Astrocyte (in vitro differentiated cells and primary cell): ENCODE measurements at regions not wholly inside any gene's neighbourhood (a gene's known extent, or its start where the extent isn't known, plus 50 kb on each side); places are given as distances from the start of the nearest gene placed in this dataset.

Source experiments
- DNase-seq: peaks from one replicate; pipeline ENCODE4 v3.0.0-alpha.2; 2010; ENCODE audit warnings: low read depth
- FAIRE-seq: peaks from 2 replicates; lab custom pipeline; 2011; peaks lifted over from hg19 to GRCh38; lab: Jason Lieb, UNC
- H2AFZ ChIP-seq: 2 replicates; pipeline ENCODE4 v1.6.0; 2012; ENCODE audit warnings: low read depth, low read length, inconsistent platforms
- H3K27ac ChIP-seq: 2 replicates; pipeline ENCODE4 v1.5.1; 2011; ENCODE audit warnings: low read depth, low read length, inconsistent platforms
- H3K27me3 ChIP-seq: 2 replicates; pipeline ENCODE4 v1.6.0; 2011; ENCODE audit warnings: low read length, inconsistent platforms; ENCODE audit not compliant: insufficient read depth
- H3K36me3 ChIP-seq: 2 replicates; pipeline ENCODE4 v1.5.1; 2011; ENCODE audit warnings: low read length, inconsistent platforms; ENCODE audit not compliant: insufficient read depth
- H3K4me1 ChIP-seq: 2 replicates; pipeline ENCODE4 v1.5.1; 2011; ENCODE audit warnings: low read length, inconsistent platforms; ENCODE audit not compliant: insufficient read depth
- H3K4me2 ChIP-seq: 2 replicates; pipeline ENCODE4 v1.6.0; 2012; ENCODE audit warnings: low read length, inconsistent platforms
- H3K4me3 ChIP-seq: 2 replicates; pipeline ENCODE4 v1.5.1; 2011; ENCODE audit warnings: low read depth, mild to moderate bottlenecking, low read length, inconsistent platforms; ENCODE audit not compliant: insufficient read depth
- H3K79me2 ChIP-seq: 2 replicates; pipeline ENCODE4 v1.6.0; 2012; ENCODE audit warnings: mild to moderate bottlenecking, low read length, inconsistent platforms; ENCODE audit not compliant: insufficient read depth
- H3K9ac ChIP-seq: 2 replicates; pipeline ENCODE4 v1.6.0; 2012; ENCODE audit warnings: mild to moderate bottlenecking, low read length, inconsistent platforms
- H3K9me3 ChIP-seq: 2 replicates; pipeline ENCODE4 v1.5.1; 2012; ENCODE audit warnings: low read depth, mild to moderate bottlenecking, low read length, inconsistent platforms; ENCODE audit not compliant: insufficient read depth
- H4K20me1 ChIP-seq: 2 replicates; pipeline ENCODE4 v1.6.0; 2012; ENCODE audit warnings: low read length, inconsistent platforms; ENCODE audit not compliant: insufficient read depth
- H3K27ac Mint-ChIP-seq: one replicate; pipeline ENCODE4 v1.8.0; 2021; ENCODE audit warnings: mild to moderate bottlenecking, mixed read lengths; ENCODE audit not compliant: unreplicated experiment
- H3K27me3 Mint-ChIP-seq: one replicate; pipeline ENCODE4 v1.8.0; 2021; ENCODE audit warnings: low read depth, mixed read lengths; ENCODE audit not compliant: unreplicated experiment
- H3K36me3 Mint-ChIP-seq: one replicate; pipeline ENCODE4 v1.8.0; 2021; ENCODE audit warnings: low read depth, mixed read lengths; ENCODE audit not compliant: unreplicated experiment
- H3K4me1 Mint-ChIP-seq: one replicate; pipeline ENCODE4 v1.8.0; 2021; ENCODE audit warnings: low read depth, mixed read lengths; ENCODE audit not compliant: unreplicated experiment
- H3K4me3 Mint-ChIP-seq: one replicate; pipeline ENCODE4 v1.8.0; 2021; ENCODE audit warnings: mild to moderate bottlenecking, moderate library complexity, mixed read lengths; ENCODE audit not compliant: unreplicated experiment
- H3K9me3 Mint-ChIP-seq: one replicate; pipeline ENCODE4 v1.8.0; 2021; ENCODE audit warnings: mild to moderate bottlenecking, mixed read lengths; ENCODE audit not compliant: unreplicated experiment
- CTCF ChIP-seq: IDR thresholded peaks from 2 replicates; pipeline ENCODE4 v1.5.1; 2011; ENCODE audit warnings: low read depth, mild to moderate bottlenecking, inconsistent platforms, low read length, moderate library complexity; ENCODE audit not compliant: insufficient read depth
- EZH2 ChIP-seq: IDR thresholded peaks from 2 replicates; pipeline ENCODE4 v1.6.1; 2012; ENCODE audit warnings: mild to moderate bottlenecking, low read length, inconsistent platforms; ENCODE audit not compliant: insufficient read depth

GRCh38 chr6:6436366-6436765 is 115.9 kb upstream of the F13A1 start:
- FAIRE-seq (no peak), DNase-seq (no peak)
- H2AFZ ChIP-seq = no peak overlapping the region
- Mint-ChIP-seq H3K36me3 (no peaks in the 10 kb centered on the region), H3K27ac (no peak overlapping the region), H3K4me3 (no peak overlapping the region), H3K4me1 (peaks cover 10% of the 10 kb centered on the region), H3K27me3 (no peaks in the 10 kb centered on the region), H3K9me3 (no peaks in the 10 kb centered on the region)
- H3K9ac ChIP-seq = no peak overlapping the region
- no peaks in the 10 kb centered on the region for H3K27me3 ChIP-seq
- H3K4me2 ChIP-seq = no peak overlapping the region
- no peak overlapping the region for H3K4me3 ChIP-seq
- no peaks in the 10 kb centered on the region for H4K20me1 ChIP-seq
- no peaks in the 10 kb centered on the region for H3K79me2 ChIP-seq
- no peak overlapping the region for H3K27ac ChIP-seq
- no peaks in the 10 kb centered on the region for H3K4me1 ChIP-seq
- H3K36me3 ChIP-seq = no peaks in the 10 kb centered on the region
- no peaks in the 10 kb centered on the region for H3K9me3 ChIP-seq
- TF ChIP-seq CTCF (no peak), EZH2 (no peak)

DNA sequence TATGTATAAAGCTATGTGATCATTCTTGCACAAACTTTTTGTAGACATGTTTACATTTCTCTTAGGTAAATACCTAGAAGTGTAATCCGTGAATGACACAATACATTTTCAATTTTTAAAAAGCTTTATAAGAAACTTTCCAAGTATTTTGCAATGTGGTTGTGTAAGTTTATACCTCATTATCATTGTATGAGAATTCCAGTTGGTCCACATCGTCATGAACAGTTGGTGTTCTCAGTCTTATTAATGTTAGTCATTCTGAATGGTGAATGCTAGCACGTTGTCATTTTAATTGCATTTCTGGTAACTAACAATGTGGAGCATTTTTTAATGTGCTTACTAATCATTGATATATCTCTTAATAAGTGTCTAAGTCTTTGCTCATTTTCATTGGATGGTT is 116.5 kb upstream of the F13A1 start:
- Mint-ChIP-seq H3K27me3 (no peaks in the 10 kb centered on the region), H3K4me3 (no peak overlapping the region), H3K4me1 (peaks cover 10% of the 10 kb centered on the region), H3K9me3 (no peaks in the 10 kb centered on the region), H3K36me3 (no peaks in the 10 kb centered on the region), H3K27ac (no peak overlapping the region)
- Histone ChIP-seq H3K9me3 (no peaks in the 10 kb centered on the region), H3K27me3 (no peaks in the 10 kb centered on the region), H3K79me2 (no peaks in the 10 kb centered on the region), H4K20me1 (no peaks in the 10 kb centered on the region), H3K4me2 (no peak overlapping the region), H3K4me1 (no peaks in the 10 kb centered on the region), H3K4me3 (no peak overlapping the region), H3K9ac (no peak overlapping the region), H2AFZ (no peak overlapping the region), H3K36me3 (no peaks in the 10 kb centered on the region), H3K27ac (no peak overlapping the region)
- TF ChIP-seq CTCF = no peak
- no peak for TF ChIP-seq EZH2
- FAIRE-seq = no peak
- no peak for DNase-seq

DNA sequence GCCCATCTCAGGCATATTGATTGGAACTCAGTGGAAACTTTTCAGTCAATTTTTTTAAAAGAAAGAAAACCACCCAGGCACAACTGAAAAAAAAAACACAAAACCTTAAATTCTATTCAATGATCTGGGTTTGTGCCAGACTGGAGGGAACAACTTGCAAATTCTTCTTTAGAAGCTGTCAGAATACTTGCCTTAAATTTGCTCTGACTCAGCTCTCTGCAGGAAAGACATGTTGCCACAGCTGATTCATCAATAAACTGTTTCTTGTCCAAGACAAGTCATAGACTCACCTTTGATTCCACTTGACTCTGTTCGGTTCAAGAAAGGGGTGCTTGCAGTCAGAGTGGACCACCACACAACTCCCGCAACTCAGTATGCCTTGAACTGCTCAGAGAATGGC is 117.8 kb upstream of the F13A1 start:
- H3K27ac Mint-ChIP-seq = peak overlapping the region; percentile 59
- Histone ChIP-seq H3K9ac (no peak overlapping the region), H3K27ac (no peak overlapping the region), H3K79me2 (no peaks in the 10 kb centered on the region), H3K4me3 (no peak overlapping the region), H2AFZ (no peak overlapping the region), H3K9me3 (no peaks in the 10 kb centered on the region), H3K27me3 (no peaks in the 10 kb centered on the region), H3K36me3 (no peaks in the 10 kb centered on the region), H3K4me2 (no peak overlapping the region), H3K4me1 (no peaks in the 10 kb centered on the region), H4K20me1 (no peaks in the 10 kb centered on the region)
- FAIRE-seq (no peak), DNase-seq (no peak)
- H3K4me1 Mint-ChIP-seq = peaks cover 10% of the 10 kb centered on the region
- no peak overlapping the region for H3K4me3 Mint-ChIP-seq
- no peaks in the 10 kb centered on the region for H3K27me3 Mint-ChIP-seq
- no peaks in the 10 kb centered on the region for H3K36me3 Mint-ChIP-seq
- H3K9me3 Mint-ChIP-seq = peaks cover 2% of the 10 kb centered on the region
- TF ChIP-seq EZH2 = no peak
- TF ChIP-seq CTCF = no peak
